Fibroblast of skin of scalp (primary cell): ENCODE measurements at regions not wholly inside any gene's neighbourhood (a gene's known extent, or its start where the extent isn't known, plus 50 kb on each side); places are given as distances from the start of the nearest gene placed in this dataset.
A peak's percentile ranks its signal among the peaks of the same experiment; 100 is the strongest.
"Not testable (repeated sequence)": the region's sequence is repeated elsewhere in the genome, so short reads cannot be mapped to it uniquely, and the experiment has no call there.

ENCODE experiments used
- DNase-seq: peaks from one replicate; pipeline ENCODE4 v3.0.0-alpha.2; 2013

GRCh38 chr4:127344071-127344470, 288.7 kb upstream of the INTU start:
- no peak for DNase-seq

DNA sequence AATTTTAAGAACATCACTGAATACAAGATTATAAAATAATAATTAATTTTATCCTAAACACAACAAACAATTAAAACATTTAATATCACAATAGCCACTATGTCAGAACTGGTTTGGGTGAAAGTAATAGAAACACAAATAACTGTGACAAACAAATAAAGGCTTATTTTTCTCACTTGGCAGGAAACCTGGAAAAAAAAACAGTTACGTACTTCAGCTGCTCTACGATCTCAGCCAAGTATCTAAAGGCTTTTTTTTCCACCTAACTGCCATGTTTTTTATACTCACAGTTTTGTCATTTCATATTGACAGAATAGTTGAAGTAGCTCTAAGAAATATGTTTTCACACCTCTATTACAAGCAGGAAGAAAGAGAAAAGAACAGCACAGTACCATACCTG, 284.8 kb upstream of the INTU start:
- no peak for DNase-seq

GRCh38 chr4:127352220-127353113, 280.3 kb upstream of the INTU start:
- DNase-seq, result peak; percentile 2

DNA sequence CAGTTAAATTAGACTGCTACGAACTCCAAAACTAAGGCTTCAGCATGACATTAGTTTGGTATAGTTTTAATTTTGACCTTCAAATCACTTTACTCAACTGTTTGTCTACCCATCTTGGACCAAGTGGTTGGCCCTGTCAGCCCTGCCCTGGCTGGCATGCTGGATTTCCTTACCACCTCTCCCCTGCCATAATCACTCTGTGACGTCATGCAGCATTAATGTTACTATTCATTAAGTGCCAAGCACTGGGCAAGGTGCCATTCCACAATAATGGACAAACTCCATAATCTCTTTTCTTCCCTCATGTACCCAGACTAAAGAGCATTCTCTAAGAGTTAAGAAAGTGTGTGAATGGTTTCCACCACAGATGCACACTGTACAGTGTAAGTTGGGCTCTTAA, 277.0 kb upstream of the INTU start:
- DNase-seq, result no peak

GRCh38 chr4:127357765-127358164, 275.0 kb upstream of the INTU start:
- DNase-seq, result no peak

GRCh38 chr4:127362686-127363085, 270.1 kb upstream of the INTU start:
- no peak for DNase-seq

- no peak for DNase-seq
Observed at GRCh38 chr4:127364397-127364796, 268.4 kb upstream of the INTU start.

DNA sequence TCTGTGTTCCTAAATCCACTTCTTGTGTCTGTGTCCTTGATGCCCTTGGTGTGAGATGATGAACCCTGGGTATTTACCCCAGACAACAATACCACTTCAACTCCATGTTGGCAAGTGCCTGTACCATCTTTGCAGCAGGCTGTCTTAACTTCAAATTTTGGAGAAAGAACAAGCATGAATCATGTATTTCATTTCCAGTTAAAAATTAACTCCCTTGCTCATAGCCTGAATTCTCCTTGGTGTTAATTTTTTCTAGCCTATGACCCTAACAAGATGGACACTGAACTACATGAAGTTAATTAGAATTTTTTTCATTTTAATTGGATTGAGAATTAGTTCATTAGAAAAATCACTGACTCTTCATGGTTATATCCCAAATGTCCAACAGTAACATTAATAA, 267.8 kb upstream of the INTU start:
- DNase-seq, result no peak

- no peak for DNase-seq
Observed at GRCh38 chr4:127370604-127371003, 262.2 kb upstream of the INTU start.

GRCh38 chr4:127379499-127379898, 253.3 kb upstream of the INTU start:
- DNase-seq, result no peak

- DNase-seq, result not testable (repeated sequence)
Observed at GRCh38 chr4:127379948-127380347, 252.8 kb upstream of the INTU start.

GRCh38 chr4:127383666-127384065, 249.1 kb upstream of the INTU start:
- no peak for DNase-seq

GRCh38 chr4:127394516-127394915, 238.2 kb upstream of the INTU start:
- no peak for DNase-seq

GRCh38 chr4:127400276-127400675, 232.5 kb upstream of the INTU start:
- DNase-seq, result peak; percentile 13

GRCh38 chr4:127400731-127401346, 231.9 kb upstream of the INTU start:
- DNase-seq, result peak; percentile 86

- peak; percentile 14 for DNase-seq
Observed at GRCh38 chr4:127403471-127404084, 229.2 kb upstream of the INTU start.

GRCh38 chr4:127406187-127406586, 226.6 kb upstream of the INTU start:
- no peak for DNase-seq

- DNase-seq, result not testable (repeated sequence)
Observed at GRCh38 chr4:127407572-127407971, 225.2 kb upstream of the INTU start.

DNA sequence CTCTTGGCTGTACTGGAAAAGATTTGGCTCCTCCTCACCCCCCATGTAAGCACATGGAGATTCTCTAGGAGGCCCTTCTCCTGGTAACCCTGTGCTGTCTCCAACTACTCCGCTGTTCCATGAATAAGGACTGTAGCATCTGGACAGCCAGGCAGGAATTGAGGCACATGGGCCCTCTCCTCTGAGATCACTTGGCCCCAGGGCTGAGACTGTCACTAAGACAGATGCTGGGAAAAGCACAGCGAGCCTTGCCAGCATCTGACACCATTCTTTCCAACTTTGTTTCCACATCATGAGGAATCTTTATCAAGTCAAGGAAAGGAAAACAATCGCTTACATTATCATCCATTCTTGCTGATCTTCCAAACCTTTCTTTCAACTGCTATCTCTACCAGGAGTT, 222.6 kb upstream of the INTU start:
- DNase-seq, result no peak

DNA sequence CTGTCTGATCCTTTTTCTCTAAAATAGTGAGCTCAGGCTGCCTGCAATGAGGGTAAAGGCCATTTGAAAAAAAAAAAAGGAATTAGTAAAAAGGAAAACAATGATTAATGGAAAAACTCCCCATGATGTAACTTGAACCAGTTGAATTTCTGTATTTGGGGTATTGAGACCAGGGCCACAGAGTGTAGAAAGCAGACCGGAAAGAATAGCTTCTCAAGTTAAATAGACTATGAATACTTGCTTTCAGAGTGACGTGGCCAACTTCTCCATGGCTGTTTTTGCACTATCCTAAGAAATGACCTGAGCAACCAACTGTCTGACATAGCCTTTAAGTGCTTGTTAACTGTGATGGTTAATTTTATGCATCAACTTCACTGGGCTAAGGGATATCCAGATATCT, 222.1 kb upstream of the INTU start:
- DNase-seq, result no peak

DNA sequence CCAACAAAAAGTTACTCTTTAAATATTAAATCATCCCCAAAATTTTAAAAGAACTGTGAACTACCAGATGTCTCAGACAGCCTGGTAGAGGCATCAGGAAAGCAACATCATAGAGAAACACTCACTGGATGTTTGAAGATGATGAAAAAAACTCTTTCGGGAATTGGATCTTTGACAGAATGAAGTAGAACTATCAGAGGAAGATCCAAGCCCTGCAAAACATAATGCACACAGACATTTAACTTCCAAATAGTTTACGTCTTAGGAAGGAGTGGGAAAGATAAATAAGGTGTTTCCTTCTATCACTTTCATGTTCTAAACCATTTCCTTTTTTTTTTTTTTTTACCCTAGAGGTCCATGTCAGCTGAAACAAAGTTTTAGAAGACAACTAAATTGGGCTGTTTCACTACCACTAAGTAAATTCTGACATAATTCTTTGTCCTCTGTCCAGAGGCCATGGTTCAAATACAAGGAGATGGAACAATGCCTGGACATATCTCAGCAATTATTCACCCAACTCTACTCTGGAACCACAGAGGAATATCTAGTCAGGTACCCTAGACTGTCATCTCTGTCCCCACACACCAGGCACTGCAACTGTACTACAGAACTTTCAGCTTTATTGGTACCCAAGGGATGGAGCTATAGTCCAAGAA, 217.7 kb upstream of the INTU start:
- no peak for DNase-seq

DNA sequence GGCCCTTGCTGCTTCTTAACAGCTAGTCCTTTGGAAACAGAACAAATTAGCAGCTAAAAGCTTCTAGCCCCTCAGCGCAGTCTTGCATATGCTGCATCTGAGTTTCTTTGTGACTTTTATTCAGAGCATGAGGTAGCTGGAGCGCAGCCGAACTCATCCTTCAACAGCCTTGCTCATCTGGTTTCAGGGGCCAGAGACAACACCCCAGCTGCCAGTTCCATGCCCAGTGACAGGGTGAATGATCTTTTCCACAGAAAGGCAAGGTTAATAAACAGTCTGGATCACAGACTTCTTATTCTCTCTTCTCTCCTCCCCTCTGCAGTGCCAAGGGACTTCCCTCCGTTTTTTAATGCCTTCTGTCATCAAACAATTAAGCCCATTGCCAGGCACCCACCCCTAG, 216.6 kb upstream of the INTU start:
- DNase-seq, result no peak

GRCh38 chr4:127417885-127418535, 214.7 kb upstream of the INTU start:
- no peak for DNase-seq
